Stomach (tissue), 4 donors: ENCODE measurements at regions not wholly inside any gene's neighbourhood (a gene's known extent, or its start where the extent isn't known, plus 50 kb on each side); places are given as distances from the start of the nearest gene placed in this dataset.

Experiments
- EP300 ChIP-seq: sonication (generic); formaldehyde crosslinking; IDR thresholded peaks from one replicate; pipeline ENCODE4 v1.6.1; 2017; ENCODE audit warnings: antibody characterized with exemption
- POLR2A ChIP-seq, 4 donors: fragments of 450-650 bp; IDR thresholded peaks; one replicate each; pipeline ENCODE4 v1.6.1; 2016; ENCODE audit warnings: antibody characterized with exemption in 4 of 4, control low read depth in 2 of 4, mild to moderate bottlenecking in 1 of 4, moderate library complexity in 1 of 4
- TF ChIP-seq, protein P1 (sequence below), 7 experiments: fragments of 450-650 bp in 4 of 7; fragments of 200-600 bp in 3 of 7; sonication (generic) in 3 of 7; IDR thresholded peaks; one replicate each; pipeline ENCODE4 v1.5.1; 2016 to 2019; ENCODE audit warnings: antibody characterized with exemption in 7 of 7, control low read depth in 2 of 7, mild to moderate bottlenecking in 1 of 7

DNA sequence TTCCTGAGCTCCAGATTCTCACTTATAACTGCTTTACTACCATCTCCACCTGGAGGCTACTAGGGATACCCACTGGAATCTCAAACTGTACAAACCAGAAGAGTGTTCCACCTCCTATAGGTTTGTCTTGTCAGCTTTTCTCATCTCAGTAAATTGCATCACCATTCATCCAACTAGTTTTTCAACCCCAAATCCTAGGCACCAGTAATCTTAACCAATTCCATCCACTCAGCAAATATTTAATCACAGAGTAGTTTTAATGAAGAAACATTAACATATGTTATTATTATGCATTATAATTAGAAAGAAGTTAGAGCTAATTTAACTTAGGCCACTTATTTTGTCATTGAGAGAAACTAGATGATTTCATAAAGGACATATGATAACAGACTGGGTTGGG lies 635.0 kb downstream of the DCDC2C start:
- TF ChIP-seq, protein P1, sequence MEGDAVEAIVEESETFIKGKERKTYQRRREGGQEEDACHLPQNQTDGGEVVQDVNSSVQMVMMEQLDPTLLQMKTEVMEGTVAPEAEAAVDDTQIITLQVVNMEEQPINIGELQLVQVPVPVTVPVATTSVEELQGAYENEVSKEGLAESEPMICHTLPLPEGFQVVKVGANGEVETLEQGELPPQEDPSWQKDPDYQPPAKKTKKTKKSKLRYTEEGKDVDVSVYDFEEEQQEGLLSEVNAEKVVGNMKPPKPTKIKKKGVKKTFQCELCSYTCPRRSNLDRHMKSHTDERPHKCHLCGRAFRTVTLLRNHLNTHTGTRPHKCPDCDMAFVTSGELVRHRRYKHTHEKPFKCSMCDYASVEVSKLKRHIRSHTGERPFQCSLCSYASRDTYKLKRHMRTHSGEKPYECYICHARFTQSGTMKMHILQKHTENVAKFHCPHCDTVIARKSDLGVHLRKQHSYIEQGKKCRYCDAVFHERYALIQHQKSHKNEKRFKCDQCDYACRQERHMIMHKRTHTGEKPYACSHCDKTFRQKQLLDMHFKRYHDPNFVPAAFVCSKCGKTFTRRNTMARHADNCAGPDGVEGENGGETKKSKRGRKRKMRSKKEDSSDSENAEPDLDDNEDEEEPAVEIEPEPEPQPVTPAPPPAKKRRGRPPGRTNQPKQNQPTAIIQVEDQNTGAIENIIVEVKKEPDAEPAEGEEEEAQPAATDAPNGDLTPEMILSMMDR (IDR thresholded peaks at IDR 0.05): no peak
- TF ChIP-seq EP300 (no peak), POLR2A (IDR thresholded peaks at IDR 0.05) (no peak)
